GM23338 (cell line): ENCODE measurements at regions not wholly inside any gene's neighbourhood (a gene's known extent, or its start where the extent isn't known, plus 50 kb on each side); places are given as distances from the start of the nearest gene placed in this dataset.

ENCODE experiments used
- ATAC-seq: fragments of 200-7000 bp; cut with Tn5 transposase; 3 replicates; pipeline ENCODE4 v1.9.1; 2020
- DNase-seq: peaks from one replicate; pipeline ENCODE4 v3.0.0-alpha.2; 2015; ENCODE audit warnings: low spot score
- H2AFZ ChIP-seq: fragments of 200-600 bp; sonication (generic); 2 replicates; pipeline ENCODE4 v1.8.0; 2016; ENCODE audit warnings: antibody characterized with exemption, mild to moderate bottlenecking, moderate library complexity
- H3F3A ChIP-seq: fragments of 200-600 bp; sonication (generic); replicated peaks from 2 replicates; pipeline ENCODE4 v1.8.0; 2017; ENCODE audit warnings: antibody characterized with exemption, mixed run types, low read depth
- H3K27ac ChIP-seq: fragments of 200-600 bp; sonication (generic); 2 replicates; pipeline ENCODE4 v1.6.1; 2016; ENCODE audit warnings: low read depth
- H3K27me3 ChIP-seq: fragments of 200-600 bp; sonication (generic); 2 replicates; pipeline ENCODE4 v1.8.0; 2016; ENCODE audit warnings: mild to moderate bottlenecking, mixed run types, moderate library complexity; ENCODE audit not compliant: insufficient read depth
- H3K36me3 ChIP-seq: fragments of 200-600 bp; sonication (generic); 2 replicates; pipeline ENCODE4 v1.8.0; 2016; ENCODE audit warnings: mild to moderate bottlenecking; ENCODE audit not compliant: insufficient read depth
- H3K4me1 ChIP-seq: fragments of 200-600 bp; sonication (generic); 2 replicates; pipeline ENCODE4 v1.8.0; 2016; ENCODE audit warnings: mild to moderate bottlenecking, moderate library complexity; ENCODE audit not compliant: insufficient read depth
- H3K4me2 ChIP-seq: fragments of 200-600 bp; sonication (generic); 2 replicates; pipeline ENCODE4 v1.7.1; 2017; ENCODE audit warnings: mixed run types
- H3K4me3 ChIP-seq: fragments of 200-600 bp; sonication (generic); 2 replicates; pipeline ENCODE4 v1.6.1; 2016; ENCODE audit warnings: mixed run types
- H3K79me2 ChIP-seq: fragments of 200-600 bp; sonication (generic); replicated peaks from 2 replicates; pipeline ENCODE4 v1.8.0; 2017; ENCODE audit warnings: mild to moderate bottlenecking; ENCODE audit not compliant: insufficient read depth
- H3K9me2 ChIP-seq: fragments of 200-600 bp; sonication (generic); 2 replicates; pipeline ENCODE4 v1.8.0; 2017; ENCODE audit not compliant: insufficient read depth
- H4K20me1 ChIP-seq: fragments of 200-600 bp; sonication (generic); replicated peaks from 2 replicates; pipeline ENCODE4 v1.8.0; 2017; ENCODE audit warnings: mild to moderate bottlenecking; ENCODE audit not compliant: insufficient read depth
- H3K27ac Mint-ChIP-seq: 2 replicates; pipeline ENCODE4 v1.8.0; 2020; ENCODE audit warnings: inconsistent platforms, mild to moderate bottlenecking, moderate library complexity, mixed read lengths
- H3K27me3 Mint-ChIP-seq: 3 replicates; pipeline ENCODE4 v1.8.0; 2022; ENCODE audit warnings: low read depth, mild to moderate bottlenecking, moderate library complexity, mixed read lengths, inconsistent platforms; ENCODE audit not compliant: insufficient read depth, poor library complexity
- H3K36me3 Mint-ChIP-seq: 3 replicates; pipeline ENCODE4 v1.8.0; 2021; ENCODE audit warnings: low read depth, mild to moderate bottlenecking, inconsistent platforms, moderate library complexity, mixed read lengths
- H3K4me1 Mint-ChIP-seq: 3 replicates; pipeline ENCODE4 v1.8.0; 2020; ENCODE audit warnings: mild to moderate bottlenecking, inconsistent platforms, mixed read lengths
- H3K4me3 Mint-ChIP-seq: 3 replicates; pipeline ENCODE4 v1.8.0; 2021; ENCODE audit warnings: moderate library complexity, mild to moderate bottlenecking, inconsistent platforms, mixed read lengths
- H3K9me3 Mint-ChIP-seq: 3 replicates; pipeline ENCODE4 v1.8.0; 2020; ENCODE audit warnings: moderate library complexity, mild to moderate bottlenecking, inconsistent platforms, mixed read lengths
- CREB1 ChIP-seq: fragments of 250-450 bp; sonication (Bioruptor Pico); IDR thresholded peaks from 2 replicates; pipeline ENCODE4 v1.5.0; 2020; ENCODE audit warnings: low read depth, mild to moderate bottlenecking, moderate library complexity
- CTCF ChIP-seq, 2 experiments: fragments of 200-600 bp in 1 of 2; sonication (generic) in 1 of 2; conservative IDR thresholded peaks; 2 replicates each; pipeline versions ENCODE4 v1.5.1 to v1.6.1; 2016 to 2017; ENCODE audit warnings: antibody characterized with exemption in 2 of 2, low read depth in 2 of 2, mild to moderate bottlenecking in 2 of 2, moderate library complexity in 1 of 2
- EZH2 ChIP-seq: fragments of 200-600 bp; sonication (generic); IDR thresholded peaks from one replicate; pipeline ENCODE4 v1.8.0; 2017; ENCODE audit warnings: antibody characterized with exemption, mild to moderate bottlenecking, low read depth; ENCODE audit not compliant: unreplicated experiment
- EZH2phosphoT487 ChIP-seq: fragments of 200-600 bp; sonication (generic); IDR thresholded peaks from one replicate; pipeline ENCODE4 v1.8.1; 2018; ENCODE audit warnings: antibody characterized with exemption; ENCODE audit not compliant: unreplicated experiment
- JUNB ChIP-seq: IDR thresholded peaks from one replicate; pipeline ENCODE4 v1.6.1; 2016; ENCODE audit warnings: antibody characterized with exemption; ENCODE audit not compliant: unreplicated experiment
- NANOG ChIP-seq: IDR thresholded peaks from 2 replicates; pipeline ENCODE4 v1.6.1; 2016; ENCODE audit warnings: antibody characterized with exemption, borderline replicate concordance
- POLR2AphosphoS5 ChIP-seq: IDR thresholded peaks from 2 replicates; pipeline ENCODE4 v1.6.1; 2016; ENCODE audit warnings: antibody characterized with exemption, low read depth
- STAT1 ChIP-seq: IDR thresholded peaks from one replicate; pipeline ENCODE4 v1.6.1; 2016; ENCODE audit warnings: antibody characterized with exemption; ENCODE audit not compliant: unreplicated experiment
- ZNF114 ChIP-seq: fragments of 250-450 bp; sonication (Bioruptor Pico); IDR thresholded peaks from 2 replicates; pipeline ENCODE4 v1.5.0; 2020; ENCODE audit warnings: mild to moderate bottlenecking, moderate library complexity
- ZNF331 ChIP-seq: fragments of 250-450 bp; sonication (Bioruptor Pico); IDR thresholded peaks from 2 replicates; pipeline ENCODE4 v1.5.0; 2020; ENCODE audit warnings: low read depth, mild to moderate bottlenecking, moderate library complexity
- TF ChIP-seq, protein P1 (sequence below): fragments of 250-450 bp; sonication (Bioruptor Pico); IDR thresholded peaks from 2 replicates; pipeline ENCODE4 v1.5.0; 2020; ENCODE audit warnings: mild to moderate bottlenecking, moderate library complexity
- TF ChIP-seq, protein P2 (sequence below): IDR thresholded peaks from one replicate; pipeline ENCODE4 v1.6.1; 2018; ENCODE audit warnings: antibody characterized with exemption; ENCODE audit not compliant: unreplicated experiment
- TF ChIP-seq, protein P3 (sequence below): IDR thresholded peaks from 2 replicates; pipeline ENCODE4 v1.6.1; 2016; ENCODE audit warnings: antibody characterized with exemption

DNA sequence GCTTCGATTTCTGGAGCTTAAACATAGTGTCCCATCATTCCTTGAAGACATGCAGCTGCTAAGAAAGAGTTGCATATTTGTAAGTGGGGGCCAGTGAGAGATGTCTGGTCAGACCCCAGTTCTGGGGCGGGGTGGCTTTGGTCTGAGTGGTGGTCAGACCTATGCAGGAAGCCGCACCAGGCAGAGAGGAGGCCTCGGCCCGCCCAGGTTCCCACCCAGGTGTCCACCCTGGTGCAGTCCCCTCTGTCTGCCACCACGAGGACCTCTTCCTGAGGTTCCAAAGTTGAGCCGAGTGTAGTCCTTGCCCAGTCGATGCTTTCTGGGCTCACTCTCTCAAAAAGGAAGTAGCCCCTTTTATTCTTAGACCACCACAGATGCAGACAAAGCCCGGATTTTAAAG, 122.6 kb upstream of the DLG1 start:
- DNase-seq (no peak), ATAC-seq (no peak)
- no peak overlapping the region for H3K27ac Mint-ChIP-seq
- no peak overlapping the region for H3K4me3 ChIP-seq
- H3K4me1 Mint-ChIP-seq, result peaks cover 16% of the 10 kb centered on the region
- TF ChIP-seq EZH2 (no peak), ZNF114 (CRISPR knock-in tag) (no peak), POLR2AphosphoS5 (no peak), CREB1 (CRISPR knock-in tag) (no peak), EZH2phosphoT487 (no peak), ZNF331 (CRISPR knock-in tag) (no peak), STAT1 (no peak), CTCF (conservative IDR thresholded peaks at IDR 0.05; ENCODE audit: low read depth in 2 of 2) (no peak), NANOG (no peak), JUNB (no peak)
- TF ChIP-seq, protein P1, sequence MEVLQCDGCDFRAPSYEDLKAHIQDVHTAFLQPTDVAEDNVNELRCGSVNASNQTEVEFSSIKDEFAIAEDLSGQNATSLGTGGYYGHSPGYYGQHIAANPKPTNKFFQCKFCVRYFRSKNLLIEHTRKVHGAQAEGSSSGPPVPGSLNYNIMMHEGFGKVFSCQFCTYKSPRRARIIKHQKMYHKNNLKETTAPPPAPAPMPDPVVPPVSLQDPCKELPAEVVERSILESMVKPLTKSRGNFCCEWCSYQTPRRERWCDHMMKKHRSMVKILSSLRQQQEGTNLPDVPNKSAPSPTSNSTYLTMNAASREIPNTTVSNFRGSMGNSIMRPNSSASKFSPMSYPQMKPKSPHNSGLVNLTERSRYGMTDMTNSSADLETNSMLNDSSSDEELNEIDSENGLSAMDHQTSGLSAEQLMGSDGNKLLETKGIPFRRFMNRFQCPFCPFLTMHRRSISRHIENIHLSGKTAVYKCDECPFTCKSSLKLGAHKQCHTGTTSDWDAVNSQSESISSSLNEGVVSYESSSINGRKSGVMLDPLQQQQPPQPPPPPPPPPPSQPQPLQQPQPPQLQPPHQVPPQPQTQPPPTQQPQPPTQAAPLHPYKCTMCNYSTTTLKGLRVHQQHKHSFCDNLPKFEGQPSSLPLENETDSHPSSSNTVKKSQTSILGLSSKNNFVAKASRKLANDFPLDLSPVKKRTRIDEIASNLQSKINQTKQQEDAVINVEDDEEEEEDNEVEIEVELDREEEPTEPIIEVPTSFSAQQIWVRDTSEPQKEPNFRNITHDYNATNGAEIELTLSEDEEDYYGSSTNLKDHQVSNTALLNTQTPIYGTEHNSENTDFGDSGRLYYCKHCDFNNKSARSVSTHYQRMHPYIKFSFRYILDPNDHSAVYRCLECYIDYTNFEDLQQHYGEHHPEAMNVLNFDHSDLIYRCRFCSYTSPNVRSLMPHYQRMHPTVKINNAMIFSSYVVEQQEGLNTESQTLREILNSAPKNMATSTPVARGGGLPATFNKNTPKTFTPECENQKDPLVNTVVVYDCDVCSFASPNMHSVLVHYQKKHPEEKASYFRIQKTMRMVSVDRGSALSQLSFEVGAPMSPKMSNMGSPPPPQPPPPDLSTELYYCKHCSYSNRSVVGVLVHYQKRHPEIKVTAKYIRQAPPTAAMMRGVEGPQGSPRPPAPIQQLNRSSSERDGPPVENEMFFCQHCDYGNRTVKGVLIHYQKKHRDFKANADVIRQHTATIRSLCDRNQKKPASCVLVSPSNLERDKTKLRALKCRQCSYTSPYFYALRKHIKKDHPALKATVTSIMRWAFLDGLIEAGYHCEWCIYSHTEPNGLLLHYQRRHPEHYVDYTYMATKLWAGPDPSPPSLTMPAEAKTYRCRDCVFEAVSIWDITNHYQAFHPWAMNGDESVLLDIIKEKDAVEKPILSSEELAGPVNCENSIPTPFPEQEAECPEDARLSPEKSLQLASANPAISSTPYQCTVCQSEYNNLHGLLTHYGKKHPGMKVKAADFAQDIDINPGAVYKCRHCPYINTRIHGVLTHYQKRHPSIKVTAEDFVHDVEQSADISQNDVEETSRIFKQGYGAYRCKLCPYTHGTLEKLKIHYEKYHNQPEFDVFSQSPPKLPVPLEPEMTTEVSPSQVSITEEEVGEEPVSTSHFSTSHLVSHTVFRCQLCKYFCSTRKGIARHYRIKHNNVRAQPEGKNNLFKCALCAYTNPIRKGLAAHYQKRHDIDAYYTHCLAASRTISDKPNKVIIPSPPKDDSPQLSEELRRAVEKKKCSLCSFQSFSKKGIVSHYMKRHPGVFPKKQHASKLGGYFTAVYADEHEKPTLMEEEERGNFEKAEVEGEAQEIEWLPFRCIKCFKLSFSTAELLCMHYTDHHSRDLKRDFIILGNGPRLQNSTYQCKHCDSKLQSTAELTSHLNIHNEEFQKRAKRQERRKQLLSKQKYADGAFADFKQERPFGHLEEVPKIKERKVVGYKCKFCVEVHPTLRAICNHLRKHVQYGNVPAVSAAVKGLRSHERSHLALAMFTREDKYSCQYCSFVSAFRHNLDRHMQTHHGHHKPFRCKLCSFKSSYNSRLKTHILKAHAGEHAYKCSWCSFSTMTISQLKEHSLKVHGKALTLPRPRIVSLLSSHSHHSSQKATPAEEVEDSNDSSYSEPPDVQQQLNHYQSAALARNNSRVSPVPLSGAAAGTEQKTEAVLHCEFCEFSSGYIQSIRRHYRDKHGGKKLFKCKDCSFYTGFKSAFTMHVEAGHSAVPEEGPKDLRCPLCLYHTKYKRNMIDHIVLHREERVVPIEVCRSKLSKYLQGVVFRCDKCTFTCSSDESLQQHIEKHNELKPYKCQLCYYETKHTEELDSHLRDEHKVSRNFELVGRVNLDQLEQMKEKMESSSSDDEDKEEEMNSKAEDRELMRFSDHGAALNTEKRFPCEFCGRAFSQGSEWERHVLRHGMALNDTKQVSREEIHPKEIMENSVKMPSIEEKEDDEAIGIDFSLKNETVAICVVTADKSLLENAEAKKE, result no peak
- TF ChIP-seq, protein P2, sequence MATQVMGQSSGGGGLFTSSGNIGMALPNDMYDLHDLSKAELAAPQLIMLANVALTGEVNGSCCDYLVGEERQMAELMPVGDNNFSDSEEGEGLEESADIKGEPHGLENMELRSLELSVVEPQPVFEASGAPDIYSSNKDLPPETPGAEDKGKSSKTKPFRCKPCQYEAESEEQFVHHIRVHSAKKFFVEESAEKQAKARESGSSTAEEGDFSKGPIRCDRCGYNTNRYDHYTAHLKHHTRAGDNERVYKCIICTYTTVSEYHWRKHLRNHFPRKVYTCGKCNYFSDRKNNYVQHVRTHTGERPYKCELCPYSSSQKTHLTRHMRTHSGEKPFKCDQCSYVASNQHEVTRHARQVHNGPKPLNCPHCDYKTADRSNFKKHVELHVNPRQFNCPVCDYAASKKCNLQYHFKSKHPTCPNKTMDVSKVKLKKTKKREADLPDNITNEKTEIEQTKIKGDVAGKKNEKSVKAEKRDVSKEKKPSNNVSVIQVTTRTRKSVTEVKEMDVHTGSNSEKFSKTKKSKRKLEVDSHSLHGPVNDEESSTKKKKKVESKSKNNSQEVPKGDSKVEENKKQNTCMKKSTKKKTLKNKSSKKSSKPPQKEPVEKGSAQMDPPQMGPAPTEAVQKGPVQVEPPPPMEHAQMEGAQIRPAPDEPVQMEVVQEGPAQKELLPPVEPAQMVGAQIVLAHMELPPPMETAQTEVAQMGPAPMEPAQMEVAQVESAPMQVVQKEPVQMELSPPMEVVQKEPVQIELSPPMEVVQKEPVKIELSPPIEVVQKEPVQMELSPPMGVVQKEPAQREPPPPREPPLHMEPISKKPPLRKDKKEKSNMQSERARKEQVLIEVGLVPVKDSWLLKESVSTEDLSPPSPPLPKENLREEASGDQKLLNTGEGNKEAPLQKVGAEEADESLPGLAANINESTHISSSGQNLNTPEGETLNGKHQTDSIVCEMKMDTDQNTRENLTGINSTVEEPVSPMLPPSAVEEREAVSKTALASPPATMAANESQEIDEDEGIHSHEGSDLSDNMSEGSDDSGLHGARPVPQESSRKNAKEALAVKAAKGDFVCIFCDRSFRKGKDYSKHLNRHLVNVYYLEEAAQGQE, result no peak
- TF ChIP-seq, protein P3, sequence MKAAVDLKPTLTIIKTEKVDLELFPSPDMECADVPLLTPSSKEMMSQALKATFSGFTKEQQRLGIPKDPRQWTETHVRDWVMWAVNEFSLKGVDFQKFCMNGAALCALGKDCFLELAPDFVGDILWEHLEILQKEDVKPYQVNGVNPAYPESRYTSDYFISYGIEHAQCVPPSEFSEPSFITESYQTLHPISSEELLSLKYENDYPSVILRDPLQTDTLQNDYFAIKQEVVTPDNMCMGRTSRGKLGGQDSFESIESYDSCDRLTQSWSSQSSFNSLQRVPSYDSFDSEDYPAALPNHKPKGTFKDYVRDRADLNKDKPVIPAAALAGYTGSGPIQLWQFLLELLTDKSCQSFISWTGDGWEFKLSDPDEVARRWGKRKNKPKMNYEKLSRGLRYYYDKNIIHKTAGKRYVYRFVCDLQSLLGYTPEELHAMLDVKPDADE, result no peak
- H3K79me2 ChIP-seq, result no peaks in the 10 kb centered on the region
- H3K36me3 ChIP-seq, result no peaks in the 10 kb centered on the region
- no peak overlapping the region for H3K27ac ChIP-seq
- no peaks in the 10 kb centered on the region for H3K36me3 Mint-ChIP-seq
- peaks cover 9% of the 10 kb centered on the region for H3K27me3 Mint-ChIP-seq
- H2AFZ ChIP-seq, result no peak overlapping the region
- no peaks in the 10 kb centered on the region for H3K27me3 ChIP-seq
- no peak overlapping the region for H3K4me3 Mint-ChIP-seq
- H3K4me2 ChIP-seq, result no peak overlapping the region
- H3K9me2 ChIP-seq, result no peaks in the 10 kb centered on the region
- H3K9me3 Mint-ChIP-seq, result no peaks in the 10 kb centered on the region
- no peaks in the 10 kb centered on the region for H3F3A ChIP-seq
- peaks cover 8% of the 10 kb centered on the region for H3K4me1 ChIP-seq
- H4K20me1 ChIP-seq, result no peaks in the 10 kb centered on the region
